Fibroblast of the aortic adventitia (primary cell): ENCODE measurements at regions not wholly inside any gene's neighbourhood (a gene's known extent, or its start where the extent isn't known, plus 50 kb on each side); places are given as distances from the start of the nearest gene placed in this dataset.

ENCODE experiments used
- DNase-seq: peaks from one replicate; pipeline ENCODE4 v3.0.0-alpha.2; 2010; ENCODE audit warnings: low read depth
- H3K4me3 ChIP-seq: 2 replicates; pipeline ENCODE4 v1.5.1; 2011; ENCODE audit warnings: low read depth, mild to moderate bottlenecking, control low read depth, low read length, moderate library complexity
- CTCF ChIP-seq: IDR thresholded peaks from 2 replicates; pipeline ENCODE4 v1.5.1; 2011; ENCODE audit warnings: mild to moderate bottlenecking, low read length, control low read depth, inconsistent platforms; ENCODE audit not compliant: insufficient read depth

GRCh38 chr12:93243689-93244513 lies 133.8 kb upstream of the NUDT4 start:
- no peak for TF ChIP-seq CTCF
- DNase-seq = peak; percentile 82

GRCh38 chr12:93244514-93245077 lies 133.1 kb upstream of the NUDT4 start:
- H3K4me3 ChIP-seq = no peak overlapping the region
- DNase-seq = no peak
- TF ChIP-seq CTCF = no peak

More at GRCh38 chr12:93243689-93244513, 133.8 kb upstream of the NUDT4 start:
- no peak overlapping the region for H3K4me3 ChIP-seq

GRCh38 chr12:93245543-93245942 lies 132.2 kb upstream of the NUDT4 start:
- no peak overlapping the region for H3K4me3 ChIP-seq
- no peak for DNase-seq
- no peak for TF ChIP-seq CTCF

- DNase-seq = peak; percentile 46
- no peak for TF ChIP-seq CTCF
- H3K4me3 ChIP-seq = no peak overlapping the region
Observed at GRCh38 chr12:93247313-93247991, 130.3 kb upstream of the NUDT4 start.

- no peak for DNase-seq
- TF ChIP-seq CTCF = no peak
- H3K4me3 ChIP-seq = no peak overlapping the region
Observed at GRCh38 chr12:93252221-93252620, 125.5 kb upstream of the NUDT4 start.

- H3K4me3 ChIP-seq = no peak overlapping the region
- TF ChIP-seq CTCF = no peak
- DNase-seq = no peak
Observed at GRCh38 chr12:93254911-93255310, 122.8 kb upstream of the NUDT4 start.
